ENCODE measurements at regions not wholly inside any gene's neighbourhood (a gene's known extent, or its start where the extent isn't known, plus 50 kb on each side); places are given as distances from the start of the nearest gene placed in this dataset.

GRCh38 chr7:26487780-26488515, 196.3 kb downstream of the SNX10 start:
- no peak for DNase-seq

- DNase-seq = no peak
Measured at GRCh38 chr7:26489391-26489790, 197.7 kb downstream of the SNX10 start.

GRCh38 chr7:26489906-26490639, 198.4 kb downstream of the SNX10 start:
- no peak for DNase-seq

GRCh38 chr7:26490640-26491624, 199.3 kb downstream of the SNX10 start:
- peak in 1 of 56 donors; percentile 4 for DNase-seq

- no peak for DNase-seq
Measured at GRCh38 chr7:26492816-26493215, 201.2 kb downstream of the SNX10 start.

GRCh38 chr7:26493737-26494428, 202.2 kb downstream of the SNX10 start:
- DNase-seq = no peak

- DNase-seq = no peak
Measured at GRCh38 chr7:26495569-26495968, 203.9 kb downstream of the SNX10 start.

GRCh38 chr7:26497801-26498596, 206.3 kb downstream of the SNX10 start:
- no peak for DNase-seq

GRCh38 chr7:26499315-26499897, 207.7 kb downstream of the SNX10 start:
- no peak for DNase-seq

GRCh38 chr7:26500749-26501352, 209.2 kb downstream of the SNX10 start:
- no peak for DNase-seq

- DNase-seq = no peak
Measured at GRCh38 chr7:26504411-26505120, 212.9 kb downstream of the SNX10 start.

- no peak for DNase-seq
Measured at GRCh38 chr7:26506196-26506595, 214.5 kb downstream of the SNX10 start.

- no peak for DNase-seq
Measured at GRCh38 chr7:26507108-26507987, 215.7 kb downstream of the SNX10 start.

GRCh38 chr7:26508481-26508880, 216.8 kb downstream of the SNX10 start:
- no peak for DNase-seq

- DNase-seq = no peak
Measured at GRCh38 chr7:26508917-26509316, 217.3 kb downstream of the SNX10 start.

- DNase-seq = no peak
Measured at GRCh38 chr7:26510231-26510957, 218.7 kb downstream of the SNX10 start.

GRCh38 chr7:26511866-26512265, 220.2 kb downstream of the SNX10 start:
- no peak for DNase-seq

All from nucleus accumbens (tissue), 56 donors.